ENCODE measurements at regions not wholly inside any gene's neighbourhood (a gene's known extent, or its start where the extent isn't known, plus 50 kb on each side); places are given as distances from the start of the nearest gene placed in this dataset.
"Not testable (repeated sequence)": the region's sequence is repeated elsewhere in the genome, so short reads cannot be mapped to it uniquely, and the experiment has no call there.

- DNase-seq: no peak
These were observed 226.7 kb upstream of the IPO5 start for GRCh38 chr13:97726664-97727280.

- DNase-seq: no peak
These were observed 225.5 kb upstream of the IPO5 start for GRCh38 chr13:97727991-97728390.

- DNase-seq: no peak
These were observed 217.0 kb upstream of the IPO5 start for GRCh38 chr13:97736436-97736835.

- DNase-seq: no peak
These were observed 211.4 kb upstream of the IPO5 start for GRCh38 chr13:97742084-97742483.

- no peak for DNase-seq
These were observed 209.5 kb upstream of the IPO5 start for GRCh38 chr13:97743938-97744337.

- DNase-seq: no peak
These were observed 206.8 kb upstream of the IPO5 start for GRCh38 chr13:97746649-97747048.

- no peak for DNase-seq
These were observed 204.3 kb upstream of the IPO5 start for GRCh38 chr13:97749174-97749573.

- DNase-seq: no peak
These were observed 202.0 kb upstream of the IPO5 start for GRCh38 chr13:97751477-97751876.

- DNase-seq: no peak
These were observed 200.4 kb upstream of the IPO5 start for GRCh38 chr13:97752961-97753668.

GRCh38 chr13:97753942-97754670 lies 199.4 kb upstream of the IPO5 start:
- DNase-seq: no peak

GRCh38 chr13:97757807-97758206 lies 195.7 kb upstream of the IPO5 start:
- DNase-seq: no peak

- no peak for DNase-seq
These were observed 195.2 kb upstream of the IPO5 start for GRCh38 chr13:97758317-97758716.

- DNase-seq: no peak
These were observed 191.5 kb upstream of the IPO5 start for GRCh38 chr13:97761796-97762540.

- DNase-seq: no peak
These were observed 186.7 kb upstream of the IPO5 start for GRCh38 chr13:97766749-97767148.

- no peak for DNase-seq
These were observed 185.3 kb upstream of the IPO5 start for GRCh38 chr13:97768134-97768533.

- DNase-seq: not testable (repeated sequence)
These were observed 183.2 kb upstream of the IPO5 start for GRCh38 chr13:97770231-97770630.

GRCh38 chr13:97772466-97772865 lies 181.0 kb upstream of the IPO5 start:
- DNase-seq: not testable (repeated sequence)

GRCh38 chr13:97774391-97775100 lies 178.9 kb upstream of the IPO5 start:
- not testable (repeated sequence) for DNase-seq

- no peak for DNase-seq
These were observed 173.0 kb upstream of the IPO5 start for GRCh38 chr13:97780486-97780885.

GRCh38 chr13:97781891-97782305 lies 171.6 kb upstream of the IPO5 start:
- no peak for DNase-seq

- DNase-seq: no peak
These were observed 167.0 kb upstream of the IPO5 start for GRCh38 chr13:97786510-97786909.

- no peak for DNase-seq
These were observed 155.9 kb upstream of the IPO5 start for GRCh38 chr13:97797553-97797952.

Data from 8988T (cell line).